ENCODE measurements at regions not wholly inside any gene's neighbourhood (a gene's known extent, or its start where the extent isn't known, plus 50 kb on each side); places are given as distances from the start of the nearest gene placed in this dataset.

DNA sequence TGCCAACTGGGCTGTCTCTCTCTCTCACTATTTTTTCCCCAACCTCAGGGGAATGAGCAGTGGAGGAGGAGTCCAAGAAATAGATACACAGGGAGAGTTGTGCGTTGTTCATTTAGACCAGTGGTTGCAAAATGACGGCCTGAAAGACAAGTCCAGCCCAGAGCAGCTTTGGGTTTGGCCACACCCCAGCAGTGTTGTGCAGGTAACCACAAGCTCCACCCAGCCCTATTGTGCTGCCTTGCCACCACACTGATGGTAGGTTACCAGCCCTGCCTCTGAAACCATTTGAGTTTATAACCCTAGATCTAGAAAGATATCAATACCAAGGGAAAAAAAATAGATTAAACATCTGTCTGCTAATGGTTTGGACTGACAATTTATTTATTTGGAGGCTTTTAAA lies 144.3 kb downstream of the CMPK2 start:
- Histone ChIP-seq H3K27ac (no peak overlapping the region), H3K4me3 (no peak overlapping the region), H3K4me1 (no peaks in the 10 kb centered on the region), H3K36me3 (no peaks in the 10 kb centered on the region), H3K27me3 (no peaks in the 10 kb centered on the region), H3K9me3 (no peaks in the 10 kb centered on the region)
- TF ChIP-seq, protein P1, sequence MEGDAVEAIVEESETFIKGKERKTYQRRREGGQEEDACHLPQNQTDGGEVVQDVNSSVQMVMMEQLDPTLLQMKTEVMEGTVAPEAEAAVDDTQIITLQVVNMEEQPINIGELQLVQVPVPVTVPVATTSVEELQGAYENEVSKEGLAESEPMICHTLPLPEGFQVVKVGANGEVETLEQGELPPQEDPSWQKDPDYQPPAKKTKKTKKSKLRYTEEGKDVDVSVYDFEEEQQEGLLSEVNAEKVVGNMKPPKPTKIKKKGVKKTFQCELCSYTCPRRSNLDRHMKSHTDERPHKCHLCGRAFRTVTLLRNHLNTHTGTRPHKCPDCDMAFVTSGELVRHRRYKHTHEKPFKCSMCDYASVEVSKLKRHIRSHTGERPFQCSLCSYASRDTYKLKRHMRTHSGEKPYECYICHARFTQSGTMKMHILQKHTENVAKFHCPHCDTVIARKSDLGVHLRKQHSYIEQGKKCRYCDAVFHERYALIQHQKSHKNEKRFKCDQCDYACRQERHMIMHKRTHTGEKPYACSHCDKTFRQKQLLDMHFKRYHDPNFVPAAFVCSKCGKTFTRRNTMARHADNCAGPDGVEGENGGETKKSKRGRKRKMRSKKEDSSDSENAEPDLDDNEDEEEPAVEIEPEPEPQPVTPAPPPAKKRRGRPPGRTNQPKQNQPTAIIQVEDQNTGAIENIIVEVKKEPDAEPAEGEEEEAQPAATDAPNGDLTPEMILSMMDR (IDR thresholded peaks at IDR 0.05), result no peak
- TF ChIP-seq POLR2A (IDR thresholded peaks at IDR 0.05), result no peak
- DNase-seq, result no peak

DNA sequence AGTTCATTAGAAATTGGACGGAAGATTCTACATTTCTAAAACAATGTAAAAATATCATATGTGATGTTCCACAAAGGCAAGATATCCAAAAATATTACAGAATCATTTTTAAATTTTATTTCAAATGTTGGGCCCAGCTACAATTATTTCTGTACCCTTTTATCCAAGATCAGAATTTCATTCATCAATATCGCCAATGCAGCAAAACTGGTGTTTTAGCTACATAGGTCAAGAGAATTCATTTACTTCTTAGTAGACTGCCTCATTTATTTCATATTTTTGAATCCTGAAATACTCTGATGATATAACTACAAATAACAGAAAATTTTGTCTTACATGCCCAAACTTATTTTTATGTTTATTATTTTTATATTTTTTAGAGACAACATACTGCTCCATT lies 143.1 kb downstream of the CMPK2 start:
- no peak for DNase-seq
- H3K27ac ChIP-seq, result no peak overlapping the region
- H3K27me3 ChIP-seq, result no peaks in the 10 kb centered on the region
- TF ChIP-seq POLR2A (IDR thresholded peaks at IDR 0.05), result no peak
- TF ChIP-seq, protein P1 (IDR thresholded peaks at IDR 0.05), result no peak
- no peak overlapping the region for H3K4me3 ChIP-seq
- H3K36me3 ChIP-seq, result no peaks in the 10 kb centered on the region
- no peaks in the 10 kb centered on the region for H3K4me1 ChIP-seq
- no peaks in the 10 kb centered on the region for H3K9me3 ChIP-seq

DNA sequence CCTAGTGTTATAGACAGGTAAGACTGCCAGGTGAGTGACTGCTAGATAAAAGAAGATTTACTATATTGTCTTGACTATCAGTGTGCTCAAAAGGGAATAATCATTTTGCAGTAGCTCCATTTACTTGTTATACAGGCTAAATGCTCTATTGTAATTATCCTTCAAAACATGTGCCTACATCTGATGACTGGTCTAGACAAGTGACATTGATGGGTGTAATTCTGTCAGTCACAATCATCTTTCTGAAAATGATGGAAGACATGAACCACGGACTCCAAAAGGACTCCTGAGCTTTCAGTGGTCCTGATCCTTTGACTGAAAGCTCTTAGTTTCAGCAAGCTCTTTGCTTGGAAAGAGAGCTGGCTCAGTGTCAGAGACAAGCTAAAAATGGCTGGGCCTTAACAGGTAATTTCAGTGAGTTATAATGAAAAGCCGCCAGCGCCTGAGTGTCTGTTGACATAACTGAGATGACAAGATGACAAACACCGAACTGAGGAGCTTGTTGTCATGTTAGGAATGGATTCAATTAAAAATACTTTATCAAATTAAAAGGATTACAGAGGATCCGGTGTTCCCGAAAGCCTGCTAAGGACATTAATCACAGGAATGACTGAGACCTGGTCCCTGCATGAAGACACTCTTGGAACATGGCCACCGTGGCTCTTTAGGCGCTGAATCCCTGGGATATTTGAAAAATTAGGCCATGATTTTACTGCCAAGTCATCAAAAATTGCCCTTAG lies 141.7 kb downstream of the CMPK2 start:
- Histone ChIP-seq H3K27me3 (no peaks in the 10 kb centered on the region), H3K4me1 (no peaks in the 10 kb centered on the region), H3K4me3 (no peak overlapping the region), H3K36me3 (no peaks in the 10 kb centered on the region), H3K9me3 (no peaks in the 10 kb centered on the region), H3K27ac (no peak overlapping the region)
- TF ChIP-seq, protein P1 (IDR thresholded peaks at IDR 0.05), result no peak
- TF ChIP-seq POLR2A (IDR thresholded peaks at IDR 0.05), result no peak
- no peak for DNase-seq

DNA sequence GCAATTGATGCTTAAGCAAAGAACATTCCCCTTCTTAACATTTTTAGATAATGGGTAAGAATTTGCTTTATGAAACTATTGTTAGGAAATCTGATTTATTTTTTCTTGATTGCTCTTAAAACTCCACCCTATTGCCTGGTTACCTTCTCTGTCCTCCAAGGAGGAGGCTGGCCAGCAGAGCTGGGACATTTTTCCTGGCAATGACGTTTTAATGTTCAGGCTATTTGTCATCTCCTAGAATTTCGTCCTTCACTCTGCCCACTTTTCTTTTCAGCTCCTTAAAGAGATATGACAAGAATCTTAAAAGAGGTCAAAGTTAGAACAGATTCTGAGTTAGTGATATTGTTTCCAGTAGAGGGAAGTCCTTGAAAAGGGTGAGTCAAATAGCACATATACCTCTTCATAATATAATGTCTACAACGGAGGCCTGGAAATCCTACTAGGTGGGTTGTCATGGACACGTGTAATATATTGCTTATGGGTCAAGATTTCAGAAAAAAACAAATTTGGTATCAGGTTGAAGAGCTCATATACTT lies 141.0 kb downstream of the CMPK2 start:
- no peak overlapping the region for H3K27ac ChIP-seq
- DNase-seq, result no peak
- no peaks in the 10 kb centered on the region for H3K9me3 ChIP-seq
- H3K36me3 ChIP-seq, result no peaks in the 10 kb centered on the region
- H3K27me3 ChIP-seq, result no peaks in the 10 kb centered on the region
- no peak overlapping the region for H3K4me3 ChIP-seq
- TF ChIP-seq, protein P1 (IDR thresholded peaks at IDR 0.05), result no peak
- no peak for TF ChIP-seq POLR2A (IDR thresholded peaks at IDR 0.05)
- no peaks in the 10 kb centered on the region for H3K4me1 ChIP-seq

DNA sequence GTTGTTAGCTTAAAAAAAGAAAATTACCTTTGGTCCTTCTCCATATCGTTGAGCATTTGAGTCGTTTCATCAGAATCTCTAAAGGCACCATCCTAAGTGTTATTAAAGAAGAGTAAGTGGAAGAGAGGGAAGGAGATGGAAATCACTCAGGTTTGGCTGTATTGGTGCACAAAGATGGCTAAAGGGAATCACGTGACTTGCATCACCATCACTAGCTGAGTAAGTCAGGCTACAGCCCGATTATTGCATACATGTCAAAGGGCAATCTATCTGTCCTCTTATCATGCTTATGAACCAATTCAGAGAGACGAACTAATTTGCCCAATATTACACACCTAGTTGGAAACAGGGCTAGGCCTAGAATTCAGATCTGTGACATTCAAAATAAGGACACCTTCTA lies 137.6 kb downstream of the CMPK2 start:
- no peak overlapping the region for H3K4me3 ChIP-seq
- TF ChIP-seq POLR2A (IDR thresholded peaks at IDR 0.05), result no peak
- TF ChIP-seq, protein P1 (IDR thresholded peaks at IDR 0.05), result no peak
- no peak for DNase-seq
- H3K27ac ChIP-seq, result no peak overlapping the region
- no peaks in the 10 kb centered on the region for H3K36me3 ChIP-seq
- H3K9me3 ChIP-seq, result no peaks in the 10 kb centered on the region
- no peaks in the 10 kb centered on the region for H3K27me3 ChIP-seq
- no peaks in the 10 kb centered on the region for H3K4me1 ChIP-seq

All from Peyer's patch (tissue), 4 donors.